Testis (tissue), 2 donors: ENCODE measurements at regions not wholly inside any gene's neighbourhood (a gene's known extent, or its start where the extent isn't known, plus 50 kb on each side); places are given as distances from the start of the nearest gene placed in this dataset.

Source experiments
- CTCF ChIP-seq, 3 experiments: fragments of 450-650 bp in 2 of 3; fragments of 200-600 bp in 1 of 3; sonication (generic) in 1 of 3; IDR thresholded peaks; one replicate each; pipeline ENCODE4 v1.5.1; 2016 to 2019; ENCODE audit warnings: antibody characterized with exemption in 3 of 3, mild to moderate bottlenecking in 2 of 3, moderate library complexity in 1 of 3
- POLR2A ChIP-seq: fragments of 450-650 bp; IDR thresholded peaks from one replicate; pipeline ENCODE4 v1.6.1; 2017; ENCODE audit warnings: antibody characterized with exemption, mild to moderate bottlenecking, moderate library complexity

DNA sequence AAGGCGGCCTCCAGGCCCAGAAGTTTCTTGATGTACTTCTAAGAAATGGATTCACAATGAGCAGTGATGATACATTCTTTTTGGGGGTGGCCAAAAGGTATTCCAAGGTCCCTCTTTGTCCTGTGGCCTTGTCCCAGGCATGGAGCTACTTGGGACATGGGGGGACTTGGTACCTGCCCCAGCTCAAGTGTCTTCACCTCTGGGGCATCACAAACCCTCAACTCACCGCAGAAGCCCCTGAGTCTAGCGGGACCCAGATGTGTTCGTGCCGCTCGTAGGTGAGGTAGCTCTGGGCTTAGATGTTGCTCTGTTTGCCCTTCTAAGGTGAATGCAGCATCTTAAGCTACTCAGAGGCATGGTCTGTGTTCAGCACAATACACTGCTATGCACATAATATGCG lies 338.0 kb upstream of the IRX4 start:
- TF ChIP-seq CTCF (IDR thresholded peaks at IDR 0.05) (no peak), POLR2A (no peak)
